CD4-positive, alpha-beta T cell treated with Interleukin-12 subunit alpha and Interleukin-12 subunit beta, for 1 hour (primary cell): ENCODE measurements at regions not wholly inside any gene's neighbourhood (a gene's known extent, or its start where the extent isn't known, plus 50 kb on each side); places are given as distances from the start of the nearest gene placed in this dataset.
A peak's percentile ranks its signal among the peaks of the same experiment; 100 is the strongest.

Experiments used
- DNase-seq: peaks from one replicate; pipeline ENCODE4 v3.0.0-alpha.2; 2020

- peak; percentile 27 for DNase-seq
These were observed 149.1 kb upstream of the MGAT5 start for GRCh38 chr2:134104754-134105153.

- no peak for DNase-seq
These were observed 146.5 kb upstream of the MGAT5 start for GRCh38 chr2:134107402-134107801.

GRCh38 chr2:134108113-134108512, 145.8 kb upstream of the MGAT5 start:
- DNase-seq = no peak

GRCh38 chr2:134109246-134109645, 144.6 kb upstream of the MGAT5 start:
- DNase-seq = no peak

- DNase-seq = no peak
These were observed 144.1 kb upstream of the MGAT5 start for GRCh38 chr2:134109725-134110124.

- no peak for DNase-seq
These were observed 143.3 kb upstream of the MGAT5 start for GRCh38 chr2:134110532-134110931.

- DNase-seq = no peak
These were observed 136.2 kb upstream of the MGAT5 start for GRCh38 chr2:134117676-134118075.

- DNase-seq = peak; percentile 87
These were observed 135.4 kb upstream of the MGAT5 start for GRCh38 chr2:134118279-134119116.

GRCh38 chr2:134119117-134119712, 134.7 kb upstream of the MGAT5 start:
- no peak for DNase-seq

GRCh38 chr2:134119713-134120405, 134.0 kb upstream of the MGAT5 start:
- peak; percentile 83 for DNase-seq

GRCh38 chr2:134120406-134120732, 133.5 kb upstream of the MGAT5 start:
- no peak for DNase-seq

- DNase-seq = peak; percentile 64
These were observed 132.9 kb upstream of the MGAT5 start for GRCh38 chr2:134120733-134121630.

GRCh38 chr2:134122610-134123009, 131.3 kb upstream of the MGAT5 start:
- DNase-seq = peak; percentile 16

- no peak for DNase-seq
These were observed 130.5 kb upstream of the MGAT5 start for GRCh38 chr2:134123332-134123731.

- DNase-seq = no peak
These were observed 129.7 kb upstream of the MGAT5 start for GRCh38 chr2:134124047-134124753.

- DNase-seq = peak; percentile 56
These were observed 126.4 kb upstream of the MGAT5 start for GRCh38 chr2:134127496-134127895.

GRCh38 chr2:134128746-134129145, 125.1 kb upstream of the MGAT5 start:
- no peak for DNase-seq

GRCh38 chr2:134129900-134130537, 123.9 kb upstream of the MGAT5 start:
- DNase-seq = no peak

- no peak for DNase-seq
These were observed 122.0 kb upstream of the MGAT5 start for GRCh38 chr2:134131681-134132489.

- no peak for DNase-seq
These were observed 121.4 kb upstream of the MGAT5 start for GRCh38 chr2:134132490-134132857.
